ENCODE measurements at regions not wholly inside any gene's neighbourhood (a gene's known extent, or its start where the extent isn't known, plus 50 kb on each side); places are given as distances from the start of the nearest gene placed in this dataset.

DNA sequence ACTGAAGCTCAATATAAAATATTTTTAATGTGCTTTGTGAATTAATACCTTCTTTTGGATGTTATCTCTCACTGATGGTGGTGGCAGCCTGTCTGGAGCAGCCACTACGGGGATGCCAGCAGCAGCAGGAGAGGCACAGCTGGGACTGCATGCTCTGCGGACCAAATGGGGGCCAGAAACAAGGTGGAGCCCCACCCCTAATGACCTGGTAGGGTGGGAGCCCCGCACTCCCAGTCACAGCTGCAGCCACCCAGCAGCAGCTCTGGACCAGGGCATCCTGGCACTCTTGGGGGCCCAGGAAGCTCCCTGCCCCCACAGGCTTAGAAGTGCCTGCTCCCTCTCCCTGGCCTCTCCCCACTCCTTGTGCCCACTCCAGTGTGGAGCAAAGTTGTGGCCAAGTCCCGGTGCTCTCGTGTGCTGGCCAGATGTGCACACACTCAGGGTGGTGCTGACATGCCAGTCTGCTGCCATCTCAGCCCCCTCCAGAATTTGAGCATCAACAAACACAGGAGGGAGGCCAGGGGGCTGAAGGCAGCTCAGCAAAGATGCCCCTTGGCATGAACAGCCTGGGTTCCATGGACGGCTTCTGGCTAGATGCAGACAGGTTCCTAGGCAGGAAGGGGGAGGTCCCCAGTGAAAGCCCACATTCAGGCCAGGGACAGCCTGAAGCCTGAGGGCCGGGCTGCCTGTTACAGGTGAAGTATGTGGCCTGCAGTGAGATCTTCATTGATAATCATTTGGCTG, 696.7 kb upstream of the SLITRK5 start:
- DNase-seq: no peak

DNA sequence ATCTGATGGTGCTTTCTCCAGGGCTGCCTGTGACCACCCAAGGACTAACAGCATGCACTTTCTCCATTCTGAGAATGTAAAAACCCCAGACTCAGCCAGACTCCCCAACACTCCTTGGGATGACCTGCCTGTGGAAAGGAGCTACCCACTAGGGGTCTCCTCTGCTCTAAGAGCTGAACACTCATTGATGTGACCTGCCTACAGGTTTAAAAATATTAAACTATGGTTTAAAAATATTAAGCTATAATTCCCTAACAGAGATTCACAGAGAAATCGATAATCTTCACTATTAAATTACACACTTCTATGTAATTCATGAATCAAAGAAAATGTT, 696.2 kb upstream of the SLITRK5 start:
- no peak for DNase-seq

DNA sequence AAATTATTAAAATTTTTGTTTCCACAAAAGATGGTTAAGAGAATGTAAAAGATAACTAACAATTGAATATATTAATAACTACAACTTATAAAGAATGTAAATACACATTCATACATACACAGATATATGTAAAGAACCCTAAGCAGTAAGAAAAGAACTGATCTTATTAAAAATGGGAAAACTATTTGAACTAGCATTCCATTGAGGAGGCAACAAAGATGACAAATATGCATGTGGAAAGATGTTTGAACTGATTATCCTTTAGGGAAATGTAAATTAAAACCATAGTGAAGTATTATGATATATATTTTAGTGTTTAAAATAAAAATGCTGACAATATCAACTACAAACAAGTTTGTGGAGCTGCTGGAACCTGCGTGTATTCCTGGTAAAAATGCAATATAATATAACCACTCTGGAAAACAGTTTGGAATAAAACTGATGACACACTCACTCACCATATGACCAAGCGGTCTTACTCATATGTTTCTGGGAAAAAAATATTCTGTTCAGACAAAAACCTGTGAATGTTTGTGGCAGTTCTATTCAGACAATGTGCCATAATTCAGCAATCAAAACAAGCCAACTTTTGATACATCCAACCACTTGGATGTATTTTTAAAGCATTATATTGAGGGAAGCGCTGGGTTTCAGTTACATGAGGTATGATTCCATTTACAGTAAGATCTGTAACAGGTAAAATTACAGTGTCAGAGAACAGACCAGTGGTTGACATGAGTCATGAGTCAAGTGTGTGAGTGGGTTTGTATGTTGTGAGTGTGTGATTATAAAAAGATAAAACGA, 694.4 kb upstream of the SLITRK5 start:
- no peak for DNase-seq

DNA sequence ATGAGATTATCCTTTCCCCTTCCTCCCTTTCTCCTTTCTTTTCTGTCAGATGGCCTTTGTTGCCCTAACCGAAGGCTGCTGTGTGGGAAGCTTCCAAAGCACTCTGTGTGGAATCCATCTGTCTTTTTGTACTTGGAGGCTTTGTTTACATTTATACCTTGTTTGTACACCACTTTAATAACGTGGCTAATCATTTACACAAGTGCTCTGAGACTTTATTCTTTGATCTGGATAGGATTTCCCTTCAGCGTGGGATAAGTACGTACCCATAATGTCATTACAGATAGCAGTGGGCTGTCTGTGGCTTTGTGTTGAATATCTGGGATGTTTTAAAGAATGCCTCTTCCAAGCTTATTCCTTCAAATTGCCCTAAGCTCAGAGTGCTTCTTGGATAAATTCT, 684.7 kb upstream of the SLITRK5 start:
- no peak for DNase-seq

DNA sequence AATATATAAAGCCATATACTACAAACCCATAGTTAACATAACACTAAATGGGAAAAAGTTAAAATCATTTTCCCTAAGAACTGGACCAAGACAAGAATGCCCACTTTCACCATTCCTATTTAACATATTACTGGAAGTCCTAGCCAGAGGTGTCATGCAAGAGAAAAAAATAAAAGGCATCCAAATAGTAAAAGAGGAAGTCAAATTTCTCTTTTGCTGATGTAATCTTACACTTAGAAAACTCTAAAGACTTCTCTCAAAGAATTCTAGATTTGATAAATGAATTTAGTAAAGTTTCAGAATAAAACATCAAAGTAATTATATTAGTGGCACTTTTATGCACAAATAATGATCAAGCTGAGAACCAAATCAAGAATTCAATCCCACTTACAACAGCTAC, 678.9 kb upstream of the SLITRK5 start:
- no peak for DNase-seq

DNA sequence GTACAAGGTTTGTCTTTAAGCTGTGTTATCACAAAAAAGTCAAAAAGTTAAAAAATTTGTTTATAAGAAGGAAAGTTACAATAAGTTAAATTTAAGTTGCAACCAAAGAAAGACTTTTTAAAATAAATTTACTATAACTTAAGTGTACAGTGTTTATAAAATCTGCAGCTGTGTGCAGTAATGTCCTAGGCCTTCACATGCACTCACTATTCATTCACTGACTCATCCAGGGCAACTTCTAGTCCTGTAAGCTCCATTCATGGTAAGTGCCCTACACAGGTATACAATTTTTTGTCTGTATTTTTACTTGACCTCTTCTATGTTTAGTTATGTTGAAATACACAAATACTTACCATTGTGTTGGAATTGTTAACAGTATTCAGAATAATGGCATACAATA, 667.9 kb upstream of the SLITRK5 start:
- no peak for DNase-seq

DNA sequence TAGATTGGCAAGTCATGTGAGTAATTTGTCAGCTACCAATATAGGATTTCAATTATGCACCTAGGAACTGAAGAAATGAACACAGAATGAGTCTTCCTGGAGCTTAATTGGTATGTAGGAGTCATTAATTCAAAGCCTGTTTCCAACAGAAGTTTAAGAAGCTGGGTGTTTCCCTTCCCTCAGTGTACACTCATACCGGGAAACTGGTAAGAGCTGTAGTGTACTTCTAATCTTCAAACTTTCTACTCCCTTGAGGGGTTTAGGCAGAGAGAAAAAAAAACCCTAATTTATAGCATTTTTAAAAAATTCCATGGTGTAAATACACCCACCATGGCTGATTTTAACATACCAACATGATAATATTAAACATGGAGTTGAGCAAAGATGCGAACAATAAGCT, 665.7 kb upstream of the SLITRK5 start:
- no peak for DNase-seq

DNA sequence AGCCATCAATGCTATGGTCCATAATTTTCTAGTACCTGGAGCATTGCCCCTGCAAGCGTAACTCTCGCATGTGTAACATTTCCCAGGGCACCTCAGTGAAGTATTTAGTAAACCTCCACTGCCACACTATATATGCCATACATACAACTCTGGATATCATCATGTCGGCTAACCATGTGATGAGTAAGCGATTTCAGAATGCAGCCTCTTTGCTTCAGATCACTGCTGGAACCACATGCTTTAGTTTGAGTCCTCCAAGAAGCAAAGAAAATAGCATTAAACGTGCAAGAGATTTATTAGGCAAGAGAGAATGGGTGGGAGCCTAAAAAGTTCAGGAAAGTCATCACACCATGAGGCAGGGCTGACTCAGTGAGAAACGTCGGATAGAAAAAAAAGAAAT, 635.6 kb upstream of the SLITRK5 start:
- DNase-seq: no peak

DNA sequence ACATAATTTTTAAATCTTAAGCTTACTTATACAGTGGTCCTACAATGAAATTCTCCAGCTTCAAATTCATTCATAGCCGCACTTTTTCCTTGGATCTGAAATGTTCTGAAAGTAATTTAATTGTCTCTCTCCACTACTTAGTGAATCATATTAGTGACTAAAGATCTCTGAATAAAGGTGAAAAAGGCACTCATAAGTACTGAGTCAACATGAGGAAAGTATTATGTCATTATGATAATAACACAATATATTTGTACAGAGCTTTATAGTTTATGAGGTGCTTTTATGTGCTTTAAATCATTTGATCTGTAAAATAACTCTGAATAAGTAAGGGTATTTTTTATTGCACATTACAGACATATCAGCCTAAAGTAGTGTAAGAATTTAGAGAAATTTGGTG, 628.2 kb upstream of the SLITRK5 start:
- no peak for DNase-seq

DNA sequence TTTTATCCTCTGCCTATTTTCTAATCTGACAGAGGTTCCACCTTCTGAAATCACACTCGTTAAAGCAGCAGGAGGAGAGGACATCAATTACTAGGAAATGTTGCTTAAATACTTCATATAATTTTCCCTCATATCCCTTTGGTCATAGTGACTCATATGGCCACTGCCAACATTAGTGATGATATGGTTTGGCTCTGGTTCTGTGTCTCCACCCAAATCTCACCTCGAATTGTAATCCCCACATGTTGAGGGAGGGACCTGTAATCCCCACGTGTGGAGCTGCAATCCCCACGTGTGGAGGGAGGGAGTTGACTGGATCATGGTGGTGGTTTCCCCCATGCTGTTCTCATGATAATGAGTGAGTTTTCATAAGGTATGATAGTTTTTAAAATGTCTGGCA, 618.4 kb upstream of the SLITRK5 start:
- no peak for DNase-seq

DNA sequence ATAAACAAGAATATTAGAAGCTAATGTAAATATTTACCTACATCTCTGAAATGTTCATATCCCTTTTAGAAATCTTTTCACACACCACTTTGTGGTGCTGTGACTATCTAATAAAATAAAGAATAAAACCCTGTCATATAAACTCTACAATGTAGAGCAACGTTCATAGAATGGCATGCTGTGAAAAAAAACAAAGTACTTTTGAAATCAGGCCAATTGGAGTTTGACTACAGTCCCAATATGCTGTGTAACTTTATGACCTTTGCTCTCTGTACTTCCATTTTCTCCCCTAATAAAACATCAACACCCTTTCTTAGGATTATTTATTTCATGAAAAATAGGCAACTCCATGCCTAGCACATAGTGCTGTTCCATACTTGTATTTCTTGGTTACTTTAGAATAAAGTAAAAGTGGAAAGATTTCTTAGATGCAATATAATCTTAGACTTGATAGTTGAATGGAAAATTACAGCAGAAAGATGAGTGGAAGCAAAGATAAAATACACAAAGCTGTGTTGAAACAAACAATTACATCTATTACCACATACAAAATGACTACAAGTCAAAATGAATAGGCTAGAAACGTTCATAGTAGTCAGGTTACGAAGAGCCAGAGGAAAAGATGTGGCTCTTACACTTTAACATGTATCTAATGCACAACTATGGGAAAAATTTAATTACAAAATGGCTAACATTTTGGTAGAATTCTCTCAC, 613.2 kb upstream of the SLITRK5 start:
- no peak for DNase-seq

DNA sequence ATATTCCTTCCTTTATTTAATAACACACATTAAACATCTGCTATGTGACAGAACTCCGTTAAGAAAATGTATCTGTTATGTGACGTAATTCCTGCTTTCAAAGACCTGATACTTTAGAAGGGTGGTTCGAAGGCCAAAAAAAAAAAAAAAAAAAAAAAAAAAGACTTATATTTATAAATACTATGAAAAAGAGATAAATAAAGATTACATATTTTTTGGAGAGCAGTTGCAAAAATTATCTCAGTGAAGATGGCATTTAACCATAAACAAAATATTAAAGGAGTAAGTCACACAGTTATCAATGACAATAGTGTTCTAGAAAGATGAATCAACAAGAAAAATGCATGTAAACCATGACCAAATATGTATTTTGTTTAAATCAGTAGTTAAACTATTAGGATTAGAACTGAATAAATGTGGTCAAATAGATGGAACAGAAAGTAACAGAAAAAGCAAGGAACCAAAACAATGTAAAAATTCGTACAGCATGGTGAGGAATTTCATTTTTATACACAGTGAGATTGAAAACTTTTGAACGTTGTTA, 612.3 kb upstream of the SLITRK5 start:
- no peak for DNase-seq

DNA sequence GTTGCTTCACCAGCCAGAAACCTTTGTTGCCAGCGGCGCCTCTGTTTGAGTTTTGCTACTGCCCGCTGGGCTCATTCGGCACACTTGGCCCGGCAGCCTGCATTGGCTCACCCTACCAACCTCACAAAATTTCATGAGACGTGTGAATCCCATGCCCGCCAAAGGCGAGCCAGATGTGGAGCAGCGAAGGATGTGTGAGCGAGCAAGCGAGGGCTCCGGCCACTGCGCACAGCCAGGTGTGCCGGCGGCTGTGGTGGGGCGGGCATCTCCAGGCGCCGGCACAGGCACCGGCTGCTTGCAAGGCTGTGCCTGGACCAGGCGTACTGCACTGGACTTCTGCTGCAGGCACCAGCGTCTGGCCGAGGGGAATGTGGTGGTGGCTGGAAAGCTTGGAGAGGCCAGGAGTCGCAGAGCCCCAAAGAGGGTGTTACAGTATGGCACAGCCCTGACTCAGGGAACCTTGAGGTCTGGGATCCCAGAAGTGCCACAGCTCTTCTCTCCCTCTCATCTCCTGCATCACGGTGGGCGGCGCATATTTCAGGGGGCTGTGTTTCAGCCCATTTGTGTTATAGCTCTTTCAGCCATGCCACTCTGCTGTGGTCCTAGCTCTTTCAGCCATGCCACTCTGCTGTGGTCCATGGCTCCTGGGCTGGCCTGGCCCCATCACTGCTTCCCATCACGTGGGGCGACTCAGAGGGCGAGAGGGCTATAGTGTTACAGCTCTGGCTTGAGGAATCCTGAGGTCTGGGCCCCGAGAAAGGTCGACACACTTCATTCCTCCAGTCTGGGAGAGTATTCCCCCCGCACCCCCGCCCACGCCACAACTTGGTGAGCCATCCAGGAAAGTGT, 592.0 kb upstream of the SLITRK5 start:
- DNase-seq: no peak

DNA sequence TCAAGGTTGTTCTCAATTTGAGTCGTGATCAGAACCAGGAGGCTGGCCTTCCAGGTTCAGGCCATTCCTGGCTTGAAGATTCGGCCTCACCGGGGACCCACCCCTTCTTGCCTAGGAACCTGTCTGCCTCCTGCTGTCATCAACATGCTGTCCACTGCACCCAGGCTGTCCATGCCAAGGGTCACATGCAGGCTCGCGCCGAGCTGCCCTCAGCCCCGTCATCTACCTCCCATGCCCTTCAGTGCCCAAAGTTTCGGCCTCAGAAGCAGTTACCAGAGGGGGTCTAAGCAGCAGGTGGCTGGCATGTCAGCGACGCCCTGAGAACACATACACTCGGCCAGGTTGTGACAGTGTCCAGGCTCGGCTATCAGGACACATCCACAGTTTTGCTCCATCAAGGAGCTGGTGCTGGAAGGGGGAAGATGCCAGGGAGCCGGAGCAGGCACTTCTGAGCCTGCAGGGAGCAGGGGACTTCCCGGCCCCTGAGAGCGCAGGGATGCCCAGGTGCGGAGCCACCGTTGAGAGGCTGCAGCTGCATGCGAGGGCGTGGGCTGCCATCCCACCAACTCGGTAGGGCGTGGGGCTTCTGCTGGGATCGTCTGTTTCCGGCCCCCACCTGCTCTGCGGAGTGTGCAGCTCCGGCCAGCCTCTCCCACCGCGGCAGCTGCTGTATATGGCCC, 590.9 kb upstream of the SLITRK5 start:
- DNase-seq: no peak

DNA sequence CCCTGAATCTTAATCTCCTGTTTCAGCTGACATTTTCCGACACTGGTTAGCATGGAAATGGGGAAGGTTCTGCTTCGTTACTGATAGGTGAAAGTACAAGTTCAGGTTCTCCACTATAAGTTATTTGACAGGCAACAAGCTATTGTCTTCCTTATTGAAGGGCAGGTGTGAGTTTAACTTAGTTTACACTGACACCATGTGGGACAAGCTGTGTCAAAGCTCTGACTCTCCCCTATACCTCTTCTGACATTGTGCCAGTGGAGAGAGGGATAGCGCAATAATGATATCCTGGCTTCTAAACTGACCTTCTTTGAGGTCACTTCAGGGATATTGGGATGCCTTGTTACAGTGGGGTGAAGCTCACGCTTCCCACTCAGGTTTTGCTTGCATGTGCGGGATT, 587.0 kb upstream of the SLITRK5 start:
- no peak for DNase-seq

DNA sequence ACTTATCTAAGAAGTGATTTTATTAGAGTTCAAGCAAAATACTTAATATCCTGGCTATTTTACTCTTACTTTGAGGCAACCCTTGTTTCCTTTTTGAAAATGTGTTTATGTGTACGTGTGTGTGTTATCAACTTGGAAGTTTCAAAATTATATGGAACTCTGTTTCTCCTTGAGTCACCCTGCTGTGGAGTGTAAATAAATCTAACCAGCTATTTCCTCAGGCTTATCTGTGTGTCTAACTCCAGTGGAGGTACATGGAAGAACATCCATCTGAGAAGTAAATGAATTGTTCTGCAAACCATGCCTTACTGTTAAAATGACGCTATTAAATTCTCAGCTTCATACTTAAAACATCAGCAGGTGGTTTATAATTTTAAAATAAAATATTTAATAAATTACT, 583.4 kb upstream of the SLITRK5 start:
- DNase-seq: no peak

DNA sequence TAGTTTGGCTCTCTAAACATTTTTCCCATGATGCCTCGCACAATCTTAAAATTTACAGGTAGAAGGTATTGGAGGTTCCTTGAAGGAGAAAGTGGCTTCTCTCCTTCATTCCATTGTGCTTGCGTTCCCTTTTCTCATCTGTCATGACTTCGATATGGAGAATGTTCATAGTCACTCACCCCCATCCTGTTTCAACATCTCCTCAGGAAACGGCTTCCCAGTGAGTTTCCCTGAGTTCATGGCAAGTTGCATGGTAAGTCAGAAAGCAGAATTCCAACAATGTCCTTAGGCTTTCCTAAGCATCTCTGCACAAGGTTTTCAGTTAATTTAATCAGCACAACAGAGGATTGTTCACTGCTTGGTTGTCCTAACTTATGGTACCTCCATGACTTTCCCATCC, 581.8 kb upstream of the SLITRK5 start:
- DNase-seq: no peak

DNA sequence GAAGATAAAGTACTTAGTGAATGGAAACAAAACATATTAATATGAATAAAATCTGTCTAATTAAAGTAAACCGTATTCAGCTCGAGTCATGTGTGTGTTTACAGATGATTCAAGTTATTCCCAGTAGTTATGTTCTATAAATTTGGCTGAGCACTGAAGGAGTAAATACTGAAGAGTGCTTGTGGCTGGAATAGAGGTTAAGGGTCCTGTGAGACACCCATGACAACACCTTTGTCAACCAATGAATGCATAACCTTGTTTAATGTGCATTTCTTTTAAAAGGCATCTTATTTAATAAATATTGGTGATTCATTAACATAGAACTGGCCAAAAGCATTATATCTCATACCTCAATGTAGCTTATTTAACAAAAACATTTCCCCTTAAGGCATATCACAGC, 577.8 kb upstream of the SLITRK5 start:
- no peak for DNase-seq

DNA sequence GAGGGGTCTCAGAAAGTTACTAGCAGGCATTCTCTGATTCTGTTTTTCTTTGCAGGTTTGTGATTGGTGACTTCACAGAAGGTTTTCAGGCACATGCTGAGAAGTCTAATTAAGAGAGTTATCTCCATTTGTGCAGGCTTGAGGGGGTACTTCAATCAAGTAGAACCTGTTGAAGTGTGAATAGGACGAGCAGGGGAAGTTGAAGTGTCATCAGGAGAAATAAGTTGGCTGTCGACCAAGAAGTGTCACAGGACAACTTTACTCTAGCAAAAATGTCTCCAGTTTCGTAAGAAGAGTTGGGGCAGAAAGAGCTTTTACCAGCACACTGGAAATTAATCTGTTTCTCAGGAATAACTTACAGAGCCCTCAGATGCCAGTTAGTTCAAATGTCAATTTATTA, 576.5 kb upstream of the SLITRK5 start:
- no peak for DNase-seq

DNA sequence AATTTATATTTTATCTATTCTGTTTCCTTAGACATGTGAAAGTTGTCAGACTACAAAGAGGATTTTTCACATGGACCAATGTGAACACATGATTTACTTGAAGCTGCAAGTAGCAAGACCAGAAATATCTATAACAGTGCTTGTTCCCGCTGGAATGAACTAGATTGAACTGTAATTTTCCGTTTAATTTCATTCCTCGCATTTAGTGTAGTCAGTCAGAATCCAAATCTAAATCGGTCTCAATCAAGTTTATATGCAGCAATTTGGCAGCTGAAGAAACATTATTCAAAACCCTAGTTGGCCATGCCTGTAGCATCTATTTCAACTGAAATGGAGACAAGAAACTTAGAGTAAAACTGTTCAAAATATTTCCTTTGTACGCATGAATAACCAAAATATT, 570.7 kb upstream of the SLITRK5 start:
- no peak for DNase-seq

DNA sequence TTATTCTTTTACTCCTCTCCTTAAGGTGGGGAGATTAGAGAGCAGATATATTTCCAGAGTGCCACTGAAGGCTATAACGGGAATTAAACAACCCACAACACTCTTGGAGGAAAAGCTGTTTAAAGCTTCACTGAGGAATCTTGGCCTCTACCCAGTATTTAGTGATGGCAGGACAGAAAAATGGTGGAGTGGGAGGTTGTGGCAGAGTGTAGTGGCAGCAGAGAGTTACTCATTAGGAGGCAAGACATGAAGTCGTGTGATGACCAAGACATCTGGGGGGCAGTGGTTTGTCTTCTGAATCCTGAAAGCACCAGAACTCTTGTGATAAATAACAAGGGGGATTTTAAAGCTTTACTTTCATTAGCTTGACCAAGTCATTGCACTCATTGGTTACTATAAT, 563.5 kb upstream of the SLITRK5 start:
- no peak for DNase-seq

DNA sequence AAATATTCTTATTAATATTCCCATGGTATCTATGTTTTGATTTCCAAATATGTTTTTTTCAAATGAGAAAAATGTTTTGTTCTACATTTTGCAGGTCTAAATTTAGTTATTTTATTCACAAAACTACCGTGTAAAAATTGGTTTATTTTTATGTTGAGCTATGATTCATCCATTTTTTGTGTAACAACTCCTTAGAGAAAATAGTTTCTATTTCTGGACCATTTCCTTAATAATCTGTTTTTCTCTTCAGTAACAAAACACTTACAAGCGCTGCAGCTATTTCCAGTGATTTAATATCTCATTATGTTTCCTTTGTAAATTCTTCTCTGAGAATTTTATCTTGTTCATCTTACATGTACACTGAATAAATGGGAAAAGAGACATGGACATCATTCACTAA, 550.7 kb upstream of the SLITRK5 start:
- no peak for DNase-seq

Measured in stimulated activated CD8-positive, alpha-beta memory T cell treated with anti-CD3 and anti-CD28 coated beads, Interleukin-4, amount 100 ng/mL, for 48 hours (primary cell).